DMS 273 (cell line): ENCODE measurements at regions not wholly inside any gene's neighbourhood (a gene's known extent, or its start where the extent isn't known, plus 50 kb on each side); places are given as distances from the start of the nearest gene placed in this dataset.
"Not testable (repeated sequence)": the region's sequence is repeated elsewhere in the genome, so short reads cannot be mapped to it uniquely, and the experiment has no call there.

Source experiments
- DNase-seq: peaks from one replicate; lab custom pipeline; 2025; ENCODE audit not compliant: unreplicated experiment; lab: John Stamatoyannopoulos, UW

DNA sequence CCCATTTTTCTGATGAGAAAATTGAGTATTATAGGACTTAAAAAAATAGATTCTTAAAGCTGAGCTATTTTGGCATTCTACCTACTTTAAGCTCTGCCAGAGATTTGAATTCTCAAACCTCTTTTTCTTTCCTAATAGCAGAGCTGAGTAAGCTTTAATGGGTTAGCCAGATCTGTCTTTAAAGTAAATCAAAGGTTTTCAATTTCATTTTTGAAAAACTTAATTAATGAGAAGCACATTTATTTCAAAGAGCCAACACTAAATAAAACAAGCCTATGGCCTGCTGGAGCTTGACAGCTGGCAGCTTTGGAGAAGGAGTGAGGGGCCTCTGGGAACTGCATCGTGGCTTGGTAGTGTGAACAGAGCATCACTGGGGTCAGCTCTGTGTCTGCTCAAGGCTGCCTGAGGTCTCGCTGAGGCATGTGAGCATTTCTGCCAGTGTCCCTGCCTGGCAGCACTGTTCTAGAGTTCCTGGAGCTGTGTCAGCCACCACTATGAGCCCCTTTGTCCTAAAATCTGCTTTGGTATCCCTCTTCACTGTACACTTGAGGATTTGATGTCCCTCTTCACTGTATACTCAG lies 50.4 kb upstream of the PRSS23 start:
- DNase-seq: no peak

DNA sequence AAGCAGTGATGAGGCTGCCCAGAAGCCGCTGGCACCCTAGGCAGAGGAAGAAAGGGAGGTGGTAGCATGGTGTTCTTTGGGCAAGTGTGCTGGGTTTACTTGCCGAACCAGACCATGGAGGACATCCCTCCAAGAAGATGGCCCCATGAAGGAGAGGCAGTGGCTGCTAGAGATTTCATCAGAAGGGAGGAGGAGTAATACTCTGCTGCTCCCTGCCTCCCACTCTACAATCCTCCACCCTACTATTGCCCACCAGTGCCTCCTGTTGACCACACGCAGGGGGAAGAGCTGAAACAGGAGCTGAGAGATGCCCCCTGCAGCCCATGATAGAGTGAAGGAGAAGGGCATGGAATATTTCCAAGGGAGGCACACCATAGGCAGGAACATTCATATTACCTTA lies 51.0 kb upstream of the PRSS23 start:
- no peak for DNase-seq

DNA sequence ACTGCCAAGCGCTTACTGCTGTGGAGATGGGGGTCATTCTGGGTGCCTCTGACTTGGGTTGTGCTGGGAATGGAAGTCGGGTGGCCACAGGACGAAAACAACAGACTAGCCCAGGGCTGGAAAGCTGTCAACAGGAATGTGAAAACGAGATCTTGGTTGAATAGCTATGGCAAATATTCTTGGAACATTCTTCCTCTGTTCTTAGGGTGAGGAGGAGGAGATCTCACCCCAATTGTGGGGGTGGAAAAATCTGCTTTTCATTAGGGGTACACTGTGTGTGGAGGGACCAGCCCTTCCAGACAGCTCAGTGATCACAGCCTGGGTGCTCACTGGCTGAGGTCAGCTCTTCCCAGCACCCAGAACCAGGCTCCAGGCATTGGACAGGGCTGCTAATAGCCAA lies 52.0 kb upstream of the PRSS23 start:
- no peak for DNase-seq

DNA sequence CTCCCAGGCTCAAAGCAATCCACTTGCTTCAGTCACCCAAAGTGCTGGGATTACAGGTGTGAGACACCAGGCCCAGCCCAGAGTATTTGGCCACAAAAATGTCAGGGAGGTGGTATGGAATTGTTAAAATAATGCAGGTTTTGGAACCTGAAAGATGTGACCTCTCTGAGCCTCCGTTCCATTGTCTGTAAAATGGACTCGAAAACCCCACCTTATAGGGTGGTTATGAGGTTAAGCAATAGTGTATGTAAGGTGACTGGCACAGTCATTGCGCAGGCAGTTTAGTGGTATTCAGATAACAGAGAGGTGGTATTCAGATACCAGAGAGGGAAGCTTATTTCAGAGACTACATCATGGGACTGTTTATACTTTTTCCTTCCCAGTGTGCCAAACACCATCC lies 52.5 kb upstream of the PRSS23 start:
- no peak for DNase-seq

DNA sequence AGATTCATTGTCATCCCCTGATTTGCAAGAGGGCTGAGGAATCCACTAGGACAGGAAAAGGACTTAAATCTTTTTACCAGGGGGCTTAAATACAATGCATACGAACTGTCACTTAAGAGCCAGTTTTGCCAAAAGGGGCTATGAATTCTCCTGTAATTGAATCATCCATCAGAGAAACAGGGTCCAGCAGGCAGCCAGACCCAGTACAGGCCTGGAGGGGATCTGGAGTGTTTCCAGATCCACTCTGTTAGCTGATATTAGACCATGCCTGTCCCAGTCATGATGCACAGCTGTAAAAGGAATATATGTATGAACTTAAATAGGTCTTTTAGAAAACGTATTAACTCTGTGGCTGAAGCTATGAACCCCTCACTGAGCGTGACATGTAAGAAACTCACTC lies 53.8 kb upstream of the PRSS23 start:
- no peak for DNase-seq

DNA sequence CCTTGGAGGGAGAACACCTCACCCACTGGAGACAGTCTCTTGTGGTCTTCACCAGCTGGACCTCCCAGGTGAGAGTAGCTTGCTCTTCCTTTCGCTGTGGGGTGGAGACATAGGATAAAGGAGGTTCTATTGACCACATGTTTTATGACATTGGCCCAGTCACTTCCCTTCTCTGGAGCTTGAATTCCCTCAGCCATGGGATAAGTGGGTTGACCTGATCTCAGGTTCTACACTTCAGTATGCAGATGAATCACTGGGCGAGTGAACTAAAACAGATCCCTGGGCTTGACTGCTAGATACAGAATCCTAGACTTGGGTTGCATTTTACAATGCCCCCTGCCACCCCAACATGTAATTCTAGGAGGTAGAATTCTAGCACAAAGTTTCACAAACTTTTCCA lies 54.8 kb upstream of the PRSS23 start:
- no peak for DNase-seq

DNA sequence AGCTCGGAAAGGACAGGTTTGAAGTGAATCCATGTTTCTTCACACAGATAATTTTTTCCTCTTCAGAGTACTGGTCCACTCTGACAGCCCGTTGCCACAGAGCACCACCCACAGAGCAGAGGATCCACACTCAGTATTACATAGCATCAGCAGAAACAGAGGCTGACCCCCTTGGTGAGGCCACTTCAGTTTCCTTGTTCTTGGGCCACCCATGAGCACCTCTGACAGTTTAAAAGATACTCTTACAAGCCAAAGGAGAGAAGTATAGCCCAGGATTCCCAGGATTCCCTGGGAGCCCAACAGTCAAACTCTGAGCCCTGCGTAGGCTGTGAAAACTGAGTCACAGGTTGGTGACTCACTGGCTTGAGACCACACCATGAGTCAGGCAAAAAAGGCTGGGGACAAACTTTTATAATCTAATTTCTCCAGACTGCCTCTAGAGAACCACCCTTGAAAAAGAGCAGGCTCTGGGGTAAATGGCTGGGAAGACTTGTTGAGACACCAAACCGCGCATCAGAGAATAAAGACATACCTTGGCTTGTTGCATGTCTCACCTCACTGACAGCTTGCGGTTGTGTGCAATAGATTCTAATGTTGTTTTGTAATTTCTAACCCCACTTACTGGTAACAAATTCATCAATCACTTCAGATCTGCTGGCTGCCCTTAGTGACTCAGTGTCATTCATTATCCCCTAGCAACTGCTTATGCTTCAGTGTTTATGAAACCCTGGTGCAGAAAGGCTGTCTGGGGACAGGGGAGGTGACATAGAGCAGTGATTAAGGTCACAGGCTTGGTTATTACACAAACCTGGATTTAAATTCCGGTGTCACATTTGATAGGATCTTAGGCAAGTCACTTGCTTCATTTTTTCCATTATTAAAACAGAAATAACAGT lies 56.9 kb upstream of the PRSS23 start:
- no peak for DNase-seq

DNA sequence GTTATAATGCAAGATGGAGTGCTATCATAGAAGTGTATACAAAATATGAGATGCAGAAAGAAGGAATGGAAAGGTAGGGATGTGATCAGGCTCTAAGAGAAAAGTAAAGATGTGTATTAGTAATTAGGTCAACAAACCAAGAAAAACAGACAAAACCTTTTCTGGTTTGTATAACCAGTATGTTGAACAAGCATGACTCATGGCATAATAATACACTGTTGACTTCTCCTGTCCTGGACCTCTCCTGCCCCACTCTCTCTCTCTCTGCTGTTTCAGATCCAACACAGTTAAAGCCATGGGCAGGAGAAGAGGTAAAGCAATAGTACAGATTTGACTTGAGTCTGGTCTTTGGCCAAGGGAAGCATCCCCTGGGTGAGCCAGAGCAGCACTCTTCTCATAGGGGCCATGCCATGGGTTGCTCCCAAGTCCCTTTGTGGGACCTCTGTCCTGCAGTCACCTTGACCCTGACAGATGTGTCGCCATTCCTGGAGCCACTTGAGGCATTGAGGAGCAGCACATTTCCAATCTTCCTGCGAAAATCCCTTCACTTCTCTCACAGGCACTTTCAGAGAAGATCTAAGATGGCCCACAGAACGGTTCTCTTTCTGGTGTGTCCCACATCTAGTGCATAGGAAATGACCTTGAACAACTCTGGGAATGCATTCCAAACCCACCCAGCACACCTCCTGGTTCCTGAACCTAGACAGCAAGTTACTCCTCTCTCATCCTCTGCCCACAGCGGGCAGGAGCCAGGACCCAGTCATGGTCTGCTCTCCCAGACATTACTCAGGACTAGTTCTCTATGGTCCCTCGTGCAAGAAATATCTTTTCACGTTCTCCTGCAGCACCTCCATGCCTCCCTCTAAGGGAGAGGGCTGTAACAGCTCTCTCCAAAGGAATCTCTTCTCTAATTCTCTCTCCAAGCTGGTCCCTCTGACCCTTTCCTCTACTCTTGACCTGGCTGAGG lies 58.2 kb upstream of the PRSS23 start:
- no peak for DNase-seq

DNA sequence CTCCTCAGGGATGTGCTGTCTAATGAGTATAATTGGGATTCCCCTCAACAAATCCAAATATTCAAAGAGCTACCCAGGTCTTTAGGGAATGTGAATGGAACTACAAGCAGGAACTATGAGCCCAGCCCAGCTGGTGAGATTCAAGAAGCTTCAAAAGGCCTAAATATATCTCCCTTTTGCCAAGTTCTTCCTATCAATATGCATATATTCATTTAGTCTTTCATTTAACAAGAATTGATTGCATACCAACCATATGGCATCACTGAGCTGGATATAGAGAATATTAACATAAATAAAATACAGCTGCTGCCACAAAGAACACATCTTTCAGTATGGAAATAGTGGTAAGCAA lies 58.9 kb upstream of the PRSS23 start:
- DNase-seq: peak; percentile 3

DNA sequence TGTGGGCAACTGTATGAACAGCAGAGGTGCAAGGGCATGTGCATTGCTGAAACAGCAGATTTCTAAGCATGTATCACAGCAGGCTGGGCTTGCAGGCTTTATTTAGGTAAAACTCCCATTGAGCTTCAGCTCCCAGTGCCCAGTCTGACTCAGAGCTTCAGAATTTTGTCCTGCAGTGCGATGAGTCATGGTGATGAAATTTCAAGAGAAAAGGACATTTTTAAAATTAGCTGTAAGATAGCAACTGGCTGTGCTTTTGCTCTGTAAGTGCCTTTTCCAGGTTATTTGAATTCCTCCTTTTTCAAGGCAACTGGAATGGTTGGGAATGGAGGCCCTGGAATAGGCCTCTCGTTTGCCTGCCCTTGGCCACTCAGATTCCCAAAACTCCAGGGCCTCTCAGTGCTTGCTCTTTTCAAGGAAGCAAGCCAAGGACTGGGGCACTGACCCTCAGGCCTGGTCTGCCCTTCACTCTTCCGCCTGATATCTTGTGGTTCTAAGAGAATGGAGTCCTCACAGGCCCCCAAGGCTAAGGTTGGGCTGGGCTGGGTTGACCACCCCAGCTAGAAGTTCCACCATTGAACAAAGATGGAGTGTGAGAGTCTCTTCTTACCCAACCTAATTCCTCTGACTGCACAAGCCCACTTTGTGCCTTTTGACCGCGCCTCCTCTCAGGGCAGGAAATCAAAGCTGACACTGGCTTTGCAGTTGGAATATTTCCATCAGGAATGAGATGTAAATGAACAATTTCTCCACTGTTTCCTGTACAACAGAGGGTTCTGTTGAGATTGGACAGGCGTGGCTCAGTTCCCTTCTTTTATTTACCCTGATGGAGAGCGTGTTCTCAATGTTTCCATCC lies 59.5 kb upstream of the PRSS23 start:
- no peak for DNase-seq

DNA sequence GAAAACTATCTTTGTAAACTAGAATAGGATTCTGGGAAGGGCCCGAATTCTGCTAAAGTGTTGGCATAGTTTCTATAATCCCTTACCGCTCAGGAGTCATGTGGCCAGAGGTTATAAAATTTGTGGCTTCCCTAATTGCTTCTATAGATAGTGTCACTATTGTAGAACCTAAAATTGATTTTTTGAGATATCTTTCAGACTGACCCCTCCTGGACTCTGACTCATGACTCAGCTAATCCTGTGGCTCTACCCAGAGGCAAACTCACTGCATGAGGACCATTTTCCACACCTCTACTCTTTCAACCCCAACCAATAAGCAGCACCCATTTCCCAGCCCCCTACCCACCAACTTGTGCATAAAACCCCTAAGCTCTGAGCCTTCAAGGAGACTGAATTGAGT lies 61.8 kb upstream of the PRSS23 start:
- DNase-seq: no peak

DNA sequence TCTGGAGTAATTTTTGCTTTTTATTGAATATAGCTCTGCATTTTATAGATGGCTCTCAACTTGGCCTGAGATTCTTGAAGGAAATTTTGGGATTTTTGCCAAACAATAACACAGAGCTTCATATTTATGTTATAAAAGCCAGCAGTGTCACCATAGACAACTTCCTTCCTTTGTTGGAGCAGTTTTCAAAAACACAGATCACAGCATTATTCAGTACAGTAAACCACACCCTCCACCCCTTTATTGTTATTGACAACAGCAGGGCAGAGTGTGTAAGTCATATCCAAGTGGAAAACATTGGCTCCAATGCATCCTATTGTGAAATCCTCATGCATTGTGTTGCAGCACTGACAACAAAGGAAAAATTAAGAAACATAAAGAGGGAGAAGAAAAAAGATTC lies 62.6 kb upstream of the PRSS23 start:
- DNase-seq: no peak

DNA sequence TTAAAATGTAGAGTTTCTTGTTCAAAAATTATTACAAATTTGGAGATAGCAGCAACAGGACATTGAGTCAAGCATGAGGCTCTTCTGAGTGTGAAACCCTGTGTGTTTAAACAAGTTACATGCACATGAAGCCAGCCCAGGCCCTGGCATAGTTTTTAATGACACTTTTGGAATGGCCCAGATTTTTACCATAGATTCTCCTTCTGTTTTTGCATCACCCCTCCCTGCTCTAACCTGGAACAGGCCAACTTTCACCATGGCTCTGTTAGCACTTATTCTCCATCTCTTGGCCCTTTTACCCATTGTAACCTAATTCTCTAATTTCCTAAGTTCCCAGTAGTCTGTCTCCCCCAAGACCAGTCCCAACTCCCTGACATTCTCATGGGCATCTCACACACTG lies 63.1 kb upstream of the PRSS23 start:
- DNase-seq: no peak

DNA sequence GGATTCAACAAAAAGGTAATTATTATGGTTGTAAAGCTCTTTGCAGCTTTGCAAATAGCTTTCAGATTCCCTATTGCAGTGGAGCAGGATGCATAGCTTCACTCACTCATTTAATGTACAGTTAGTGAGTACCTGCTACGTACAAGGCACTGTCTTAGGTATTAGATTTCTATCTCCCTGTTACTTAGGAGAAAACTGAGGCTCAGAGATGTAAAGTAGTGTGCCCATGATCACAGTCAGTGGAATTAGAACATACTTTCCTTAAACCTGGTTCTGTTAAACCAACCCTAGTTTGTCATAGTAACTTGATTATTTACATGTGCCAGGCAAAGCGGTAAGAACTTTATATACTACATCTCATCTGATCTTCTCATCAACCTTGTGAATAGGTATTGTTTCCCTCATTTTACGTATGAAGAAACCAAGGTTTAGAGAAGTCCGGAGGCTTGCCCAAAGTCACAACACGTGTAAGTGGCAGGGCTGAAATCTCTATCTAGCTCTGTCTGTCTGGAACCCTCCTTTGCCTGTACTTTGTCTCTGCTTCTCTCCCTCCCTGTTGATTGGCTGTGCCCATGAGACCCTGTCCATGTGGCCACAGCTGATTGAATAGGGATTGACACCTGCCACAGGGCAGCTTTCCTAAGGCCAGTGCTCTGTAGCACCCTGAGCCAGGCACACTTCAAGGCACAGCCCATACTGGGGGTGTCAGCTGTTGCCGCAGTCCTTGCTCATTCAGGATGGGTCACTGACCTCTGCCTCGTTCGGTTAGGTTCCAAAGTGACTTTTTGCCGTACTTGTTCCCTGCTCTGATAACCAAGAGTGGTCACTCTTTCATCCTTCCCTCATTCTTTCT lies 63.8 kb upstream of the PRSS23 start:
- no peak for DNase-seq

DNA sequence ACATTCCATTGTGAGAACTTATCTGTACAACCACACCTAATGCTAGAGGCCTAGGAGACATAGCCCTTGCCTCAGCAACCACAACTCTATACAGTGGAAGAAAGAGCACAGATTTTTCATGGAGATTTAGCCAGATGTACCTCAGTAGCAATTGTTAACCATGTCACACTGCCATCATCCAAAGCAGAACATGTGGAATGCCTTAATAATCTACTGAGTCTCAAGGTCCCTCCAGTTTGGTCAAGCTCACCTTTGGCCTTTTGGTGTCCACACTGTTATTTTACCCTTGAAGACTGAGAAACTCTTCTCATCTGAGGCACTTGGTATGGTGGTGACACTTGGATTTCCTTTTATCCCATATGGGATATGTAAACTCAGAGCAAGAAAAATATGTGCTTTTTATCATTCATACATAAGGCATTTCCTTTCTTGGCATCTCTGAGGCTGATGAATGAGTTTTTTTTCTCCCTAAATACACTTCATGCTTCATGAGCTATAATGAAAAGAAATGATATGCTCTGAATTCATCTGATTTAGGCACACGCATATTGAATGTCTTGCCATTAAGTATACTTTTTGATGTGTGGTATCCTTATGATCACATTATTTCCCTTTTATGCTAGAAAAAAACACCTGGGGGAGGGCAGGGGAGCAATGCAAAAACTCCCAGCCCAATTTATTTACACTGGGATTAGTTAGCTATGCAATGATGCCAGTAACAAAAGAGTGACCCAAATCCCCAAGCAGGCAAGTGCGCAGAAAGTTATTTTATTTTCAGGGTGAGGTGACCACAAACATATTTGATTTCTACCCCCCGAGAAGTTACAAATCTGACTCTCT lies 63.3 kb upstream of the ME3 start:
- DNase-seq: no peak

DNA sequence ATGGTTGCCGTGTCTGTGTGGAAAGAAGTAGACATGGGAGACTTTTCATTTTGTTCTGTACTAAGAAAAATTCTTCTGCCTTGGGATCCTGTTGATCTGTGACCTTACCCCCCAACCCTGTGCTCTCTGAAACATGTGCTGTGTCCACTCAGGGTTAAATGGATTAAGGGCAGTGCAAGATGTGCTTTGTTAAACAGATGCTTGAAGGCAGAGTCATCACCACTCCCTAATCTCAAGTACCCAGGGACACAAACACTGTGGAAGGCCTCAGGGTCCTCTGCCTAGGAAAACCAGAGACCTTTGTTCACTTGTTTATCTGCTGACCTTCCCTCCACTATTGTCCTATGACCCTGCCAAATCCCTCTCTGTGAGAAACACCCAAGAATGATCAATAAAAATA lies 60.3 kb upstream of the ME3 start:
- not testable (repeated sequence) for DNase-seq

DNA sequence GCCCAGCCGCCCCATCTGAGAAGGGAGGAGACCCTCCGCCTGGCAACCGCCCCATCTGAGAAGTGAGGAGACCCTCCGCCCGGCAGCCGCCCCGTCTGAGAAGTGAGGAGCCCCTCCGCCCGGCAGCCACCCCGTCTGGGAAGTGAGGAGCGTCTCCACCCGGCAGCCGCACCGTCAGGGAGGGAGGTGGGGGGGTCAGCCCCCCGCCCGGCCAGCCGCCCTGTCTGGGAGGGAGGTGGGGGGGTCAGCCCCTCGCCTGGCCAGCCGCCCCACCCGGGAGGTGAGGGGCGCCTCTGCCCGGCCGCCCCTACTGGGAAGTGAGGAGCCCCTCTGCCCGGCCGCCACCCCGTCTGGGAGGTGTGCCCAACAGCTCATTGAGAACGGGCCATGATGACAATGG lies 59.9 kb upstream of the ME3 start:
- DNase-seq: not testable (repeated sequence)

DNA sequence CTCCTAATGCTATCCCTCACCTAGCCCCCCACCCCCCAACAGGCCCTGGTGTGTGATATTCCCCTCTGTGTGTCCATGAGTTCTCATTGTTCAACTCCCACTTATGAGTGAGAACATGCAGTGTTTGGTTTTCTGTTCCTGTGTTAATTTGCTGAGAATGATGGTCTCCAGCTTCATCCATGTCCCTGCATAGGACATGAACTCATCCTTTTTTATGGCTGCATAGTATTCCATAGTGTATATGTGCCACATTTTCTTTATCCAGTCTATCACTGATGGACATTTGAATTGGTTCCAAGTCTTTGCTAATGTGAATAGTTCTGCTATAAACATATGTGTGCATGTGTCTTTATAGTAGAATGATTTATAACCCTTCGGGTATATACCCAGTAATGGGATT lies 57.2 kb upstream of the ME3 start:
- not testable (repeated sequence) for DNase-seq

DNA sequence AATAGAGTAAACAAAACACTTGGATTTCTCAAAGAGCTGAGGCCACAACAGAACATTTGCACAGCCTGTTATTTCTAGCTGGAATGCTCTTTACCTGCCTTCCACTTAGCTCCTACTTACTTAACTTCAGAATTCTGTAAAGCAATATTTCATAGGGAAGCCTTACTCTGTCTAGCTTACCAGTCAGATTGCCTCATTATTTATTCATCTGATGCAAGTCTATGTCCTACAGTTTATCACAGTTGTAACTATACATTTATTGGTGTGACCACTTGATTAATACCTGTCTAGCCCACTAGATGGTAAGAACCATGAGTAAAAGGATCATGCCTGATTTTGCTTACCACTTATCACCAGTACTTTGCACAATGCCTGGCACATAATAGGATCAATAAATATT lies 56.1 kb upstream of the ME3 start:
- DNase-seq: no peak
